ENCODE measurements at regions not wholly inside any gene's neighbourhood (a gene's known extent, or its start where the extent isn't known, plus 50 kb on each side); places are given as distances from the start of the nearest gene placed in this dataset.
"Not testable (repeated sequence)": the region's sequence is repeated elsewhere in the genome, so short reads cannot be mapped to it uniquely, and the experiment has no call there.

DNA sequence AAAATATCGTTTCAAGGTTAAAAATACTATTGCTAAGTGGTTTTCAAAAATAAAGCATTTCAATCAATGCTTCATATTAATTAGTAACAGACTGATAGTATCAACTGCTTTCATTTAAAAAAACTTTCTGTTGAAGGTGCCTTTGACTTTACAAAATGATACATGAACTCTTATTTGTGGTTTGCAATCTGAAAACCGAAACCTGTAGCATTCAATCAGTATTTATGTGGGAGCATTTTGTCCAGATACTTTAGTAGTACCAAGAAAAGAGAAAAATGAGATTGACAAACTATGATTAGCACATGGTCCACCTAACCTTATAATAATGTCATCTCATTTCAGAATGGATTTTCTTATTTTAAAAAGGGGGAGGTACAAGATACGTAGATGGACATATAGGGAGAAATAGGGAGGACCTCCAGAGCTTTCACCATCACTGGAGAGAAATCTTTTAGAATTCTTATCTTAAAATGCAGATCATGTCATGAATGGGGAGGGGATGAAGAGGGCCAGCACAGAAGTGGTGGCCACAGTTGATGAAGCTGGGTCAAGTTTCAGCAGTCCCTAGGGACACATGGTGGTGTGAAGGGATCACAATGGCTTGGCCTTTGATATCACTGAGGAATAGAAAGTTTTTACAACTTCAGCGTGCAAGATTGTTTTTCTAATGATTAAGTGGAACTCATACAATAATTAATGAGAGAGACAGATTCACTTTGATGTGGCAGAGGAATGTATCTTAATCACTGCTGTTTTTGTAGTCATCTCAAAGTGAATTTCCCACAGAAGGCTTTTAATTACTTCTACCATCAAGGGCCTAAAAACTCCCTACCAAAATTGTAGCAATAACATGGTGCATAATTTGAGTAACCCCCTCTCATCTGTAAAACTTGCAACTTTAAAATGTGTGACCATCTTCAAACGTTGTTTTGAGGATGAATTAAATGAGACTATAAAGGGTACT lies 322.3 kb upstream of the EDIL3 start:
- TF ChIP-seq CTCF (IDR thresholded peaks at IDR 0.05; ENCODE audit: insufficient read depth, low read length) = no peak
- no peak for DNase-seq (ENCODE audit: low read depth)
- no peak overlapping the region for H3K4me3 ChIP-seq (ENCODE audit: low read depth, low read length)

DNA sequence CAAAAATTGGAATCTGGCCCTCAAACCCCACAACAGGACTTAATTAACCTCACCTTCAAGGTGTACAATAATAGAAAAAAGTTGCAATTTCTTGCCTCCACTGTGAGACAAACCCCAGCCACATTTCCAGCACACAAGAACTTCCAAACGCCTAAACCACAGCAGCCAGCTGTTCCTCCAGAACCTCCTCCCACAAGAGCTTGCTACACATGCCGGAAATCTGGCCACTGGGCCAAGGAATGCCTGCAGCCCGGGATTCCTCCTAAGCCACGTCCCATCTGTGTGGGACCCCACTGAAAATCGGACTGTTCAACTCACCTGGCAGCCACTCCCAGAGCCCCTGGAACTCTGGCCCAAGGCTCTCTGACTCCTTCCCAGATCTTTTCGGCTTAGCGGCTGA lies 315.9 kb upstream of the EDIL3 start:
- DNase-seq (ENCODE audit: low read depth); H3K4me3 ChIP-seq (ENCODE audit: low read depth, low read length): not testable (repeated sequence)

- no peak overlapping the region for H3K4me3 ChIP-seq (ENCODE audit: low read depth, low read length)
- no peak for DNase-seq (ENCODE audit: low read depth)
- no peak for TF ChIP-seq CTCF (IDR thresholded peaks at IDR 0.05; ENCODE audit: insufficient read depth, low read length)
These were observed 312.0 kb upstream of the EDIL3 start for GRCh38 chr5:84696651-84697050.

DNA sequence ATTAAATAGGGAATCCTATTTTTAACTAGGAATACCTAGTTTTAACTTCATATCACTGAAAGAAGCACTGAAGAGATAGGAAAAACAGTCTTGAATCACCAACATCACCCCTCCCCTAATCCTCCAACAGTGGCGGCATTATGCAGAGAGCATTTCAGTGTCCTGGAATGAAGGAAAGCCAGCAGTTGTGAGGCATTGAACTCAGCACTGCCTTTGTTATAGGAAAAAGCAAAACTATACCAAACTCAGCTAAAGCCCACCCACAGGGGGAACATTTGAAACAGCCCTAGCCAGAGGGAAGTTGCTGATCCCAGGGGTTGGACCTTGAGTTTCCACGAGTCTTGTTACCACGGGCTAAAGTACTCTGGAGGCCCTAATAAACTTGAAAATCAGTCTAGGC lies 310.6 kb upstream of the EDIL3 start:
- no peak overlapping the region for H3K4me3 ChIP-seq (ENCODE audit: low read depth, low read length)
- TF ChIP-seq CTCF (IDR thresholded peaks at IDR 0.05; ENCODE audit: insufficient read depth, low read length) = no peak
- DNase-seq (ENCODE audit: low read depth) = no peak

GRCh38 chr5:84693256-84693655 lies 308.6 kb upstream of the EDIL3 start:
- H3K4me3 ChIP-seq (ENCODE audit: low read depth, low read length) = no peak overlapping the region
- no peak for TF ChIP-seq CTCF (IDR thresholded peaks at IDR 0.05; ENCODE audit: insufficient read depth, low read length)
- no peak for DNase-seq (ENCODE audit: low read depth)

GRCh38 chr5:84688566-84688965 lies 303.9 kb upstream of the EDIL3 start:
- no peak overlapping the region for H3K4me3 ChIP-seq (ENCODE audit: low read depth, low read length)
- DNase-seq (ENCODE audit: low read depth) = peak; percentile 96
- no peak for TF ChIP-seq CTCF (IDR thresholded peaks at IDR 0.05; ENCODE audit: insufficient read depth, low read length)

GRCh38 chr5:84685121-84685894 lies 300.6 kb upstream of the EDIL3 start:
- TF ChIP-seq CTCF (IDR thresholded peaks at IDR 0.05; ENCODE audit: insufficient read depth, low read length) = no peak
- peak; percentile 17 for DNase-seq (ENCODE audit: low read depth)
- no peak overlapping the region for H3K4me3 ChIP-seq (ENCODE audit: low read depth, low read length)
